Stimulated activated CD8-positive, alpha-beta memory T cell treated with anti-CD3 and anti-CD28 coated beads, Interleukin-7, amount 100 ng/mL, for 48 hours (primary cell): ENCODE measurements at regions not wholly inside any gene's neighbourhood (a gene's known extent, or its start where the extent isn't known, plus 50 kb on each side); places are given as distances from the start of the nearest gene placed in this dataset.

ENCODE experiments used
- DNase-seq, 2 donors: peaks; one replicate each; pipeline ENCODE4 v3.0.0-alpha.2; 2020; ENCODE audit warnings: low read depth in 1 of 2; ENCODE audit errors: extremely low read depth in 1 of 2

DNA sequence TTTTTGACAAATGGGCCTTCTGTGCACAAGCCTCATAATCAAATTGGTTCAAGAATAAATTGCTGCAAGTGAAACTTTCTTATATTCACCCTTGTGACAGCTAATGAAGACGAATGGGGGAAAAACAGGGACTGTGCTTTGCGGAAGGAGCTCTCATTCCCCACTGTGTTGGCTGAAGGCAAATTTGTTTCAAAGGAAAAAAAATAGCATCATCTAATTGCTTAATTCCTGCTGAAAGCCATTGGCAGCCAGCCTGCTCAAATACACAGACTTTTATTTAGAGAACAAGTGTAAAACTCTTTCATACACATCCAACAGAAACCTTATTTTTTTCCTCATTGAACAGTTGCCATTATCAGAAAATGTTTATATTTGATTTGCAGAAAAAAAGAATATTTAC is 172.3 kb downstream of the ARL6IP6 start:
- no peak for DNase-seq

DNA sequence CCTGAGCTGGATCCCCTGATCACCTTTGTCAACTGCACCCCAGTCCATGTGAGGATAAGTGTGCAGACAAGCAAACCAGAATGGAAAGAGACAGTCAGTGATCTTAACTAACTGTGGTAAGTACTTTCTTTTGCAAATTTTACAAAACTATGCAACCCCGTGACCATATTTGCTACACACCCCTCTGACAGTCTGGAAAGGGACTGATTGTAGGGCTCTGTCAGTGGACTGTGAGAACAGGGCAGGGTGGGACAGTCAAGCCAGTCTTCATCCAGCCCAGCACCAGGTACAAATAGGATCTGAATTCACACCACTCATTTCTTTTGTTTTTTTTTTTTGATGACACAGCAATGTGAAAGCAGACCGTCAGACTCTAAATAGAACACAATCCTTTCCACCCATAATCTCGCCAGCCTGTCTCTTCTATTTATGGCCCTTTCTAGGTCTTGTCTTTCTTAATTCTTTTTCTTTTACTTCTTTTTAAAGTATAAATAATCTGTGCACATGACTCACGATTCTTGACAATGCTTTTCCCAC is 165.6 kb downstream of the ARL6IP6 start:
- DNase-seq, result no peak

- no peak for DNase-seq
These were observed 163.1 kb downstream of the ARL6IP6 start for GRCh38 chr2:152881527-152881926.

- no peak for DNase-seq
These were observed 160.9 kb downstream of the ARL6IP6 start for GRCh38 chr2:152879275-152879674.

DNA sequence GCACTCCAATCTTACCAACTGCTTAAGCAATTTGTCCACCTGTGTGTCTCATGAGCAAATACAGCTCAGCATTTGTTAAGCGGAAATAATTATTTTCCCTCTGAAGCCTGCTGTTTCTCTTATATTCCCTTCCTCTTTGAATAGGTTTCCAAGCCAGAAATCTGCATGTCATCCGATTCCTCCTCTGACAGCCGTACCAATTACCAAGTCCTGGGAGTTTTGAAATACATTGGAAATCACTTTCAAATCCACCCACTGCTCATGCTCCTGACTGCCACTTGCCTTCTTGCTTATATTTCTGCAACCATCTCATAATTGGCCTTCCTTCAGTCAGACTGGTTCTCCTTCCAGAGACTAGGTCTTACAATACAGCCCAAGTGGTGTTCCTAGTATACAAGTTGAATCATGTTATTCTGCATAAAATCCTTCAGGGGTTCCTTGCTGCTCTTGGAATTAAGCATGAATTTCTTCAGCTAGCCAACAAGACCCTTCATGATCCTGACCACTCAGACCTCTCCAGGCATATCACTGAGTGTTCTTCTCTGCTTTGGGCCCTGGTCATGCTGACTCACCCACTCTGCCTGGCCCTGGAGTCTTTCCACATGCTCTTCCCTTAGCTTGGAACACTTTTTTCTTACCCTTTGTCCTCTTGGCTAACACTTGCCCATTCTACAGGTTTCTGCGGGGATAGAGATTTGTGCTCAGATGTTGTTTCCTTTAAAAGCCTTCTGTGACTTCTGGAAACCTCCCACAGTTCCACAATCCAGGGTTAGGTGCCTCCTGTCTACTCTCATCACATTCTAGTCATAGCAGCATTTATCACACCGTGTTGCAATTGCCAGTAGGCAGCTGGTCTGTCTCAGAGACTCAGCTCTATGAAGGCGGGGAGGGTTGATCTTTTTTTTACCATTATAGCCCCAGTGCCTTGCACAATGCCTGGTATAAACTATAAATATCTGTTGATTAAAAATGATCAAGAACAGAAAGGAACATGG is 157.6 kb downstream of the ARL6IP6 start:
- DNase-seq, result no peak

DNA sequence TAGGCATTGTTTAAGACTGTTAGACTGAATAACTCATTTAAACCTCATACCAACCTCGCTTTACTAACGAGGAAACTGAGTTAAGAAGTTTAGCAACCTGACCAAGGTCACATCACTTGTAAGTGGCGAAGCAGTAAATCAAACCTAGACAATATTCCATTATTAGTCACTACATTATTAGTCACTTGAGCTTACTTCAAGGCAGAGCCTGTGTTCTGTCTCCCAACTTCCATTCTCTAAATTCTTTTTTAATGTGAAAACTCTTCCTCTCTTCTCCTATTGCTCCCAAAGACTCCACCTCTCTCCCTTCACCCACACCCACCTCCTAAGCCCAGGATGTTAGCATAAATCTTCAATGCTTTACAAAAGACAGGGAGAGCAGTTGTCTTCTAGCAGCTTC is 156.5 kb downstream of the ARL6IP6 start:
- no peak for DNase-seq

DNA sequence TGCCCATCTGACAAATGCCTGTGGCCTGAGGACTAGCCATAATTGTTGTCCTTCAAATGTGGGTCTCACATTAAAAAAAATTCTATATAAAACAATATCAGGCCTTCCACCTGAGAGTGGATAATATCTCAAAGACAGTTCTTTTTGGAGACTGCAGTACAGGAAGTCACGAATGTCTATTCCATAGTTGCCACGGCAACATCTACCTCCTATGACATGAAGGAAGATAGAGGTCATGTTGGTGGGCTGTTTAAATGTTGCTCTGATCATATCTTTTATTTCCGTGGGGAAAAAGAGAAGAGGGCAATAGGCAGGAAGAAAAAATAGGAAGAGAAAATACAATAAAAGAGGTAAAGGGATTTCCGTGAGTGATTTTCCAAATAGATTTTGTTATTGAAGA is 151.8 kb downstream of the ARL6IP6 start:
- DNase-seq, result no peak

- DNase-seq, result no peak
These were observed 149.0 kb downstream of the ARL6IP6 start for GRCh38 chr2:152867397-152867796.

- DNase-seq, result no peak
These were observed 146.3 kb downstream of the ARL6IP6 start for GRCh38 chr2:152864601-152865149.

DNA sequence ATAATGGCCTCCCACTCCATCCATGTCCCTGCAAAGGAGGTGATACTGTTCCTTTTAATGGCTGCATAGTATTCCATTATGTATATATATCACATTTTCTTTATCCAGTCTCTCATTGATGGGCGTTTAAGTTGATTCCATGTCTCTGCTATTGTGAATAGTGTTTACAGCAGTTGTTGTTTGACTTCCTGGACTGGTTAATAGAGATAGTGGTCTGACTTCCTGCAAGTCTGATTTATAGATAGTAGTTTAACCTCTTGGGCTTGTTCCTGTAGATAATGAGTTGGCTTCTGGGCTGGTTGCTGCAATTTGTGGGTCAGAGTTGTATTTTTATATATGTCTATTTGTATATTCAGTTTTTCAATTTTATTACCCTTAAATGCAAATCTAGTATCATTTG is 145.4 kb downstream of the ARL6IP6 start:
- no peak for DNase-seq

- DNase-seq, result no peak
These were observed 143.0 kb downstream of the ARL6IP6 start for GRCh38 chr2:152861349-152861942.

DNA sequence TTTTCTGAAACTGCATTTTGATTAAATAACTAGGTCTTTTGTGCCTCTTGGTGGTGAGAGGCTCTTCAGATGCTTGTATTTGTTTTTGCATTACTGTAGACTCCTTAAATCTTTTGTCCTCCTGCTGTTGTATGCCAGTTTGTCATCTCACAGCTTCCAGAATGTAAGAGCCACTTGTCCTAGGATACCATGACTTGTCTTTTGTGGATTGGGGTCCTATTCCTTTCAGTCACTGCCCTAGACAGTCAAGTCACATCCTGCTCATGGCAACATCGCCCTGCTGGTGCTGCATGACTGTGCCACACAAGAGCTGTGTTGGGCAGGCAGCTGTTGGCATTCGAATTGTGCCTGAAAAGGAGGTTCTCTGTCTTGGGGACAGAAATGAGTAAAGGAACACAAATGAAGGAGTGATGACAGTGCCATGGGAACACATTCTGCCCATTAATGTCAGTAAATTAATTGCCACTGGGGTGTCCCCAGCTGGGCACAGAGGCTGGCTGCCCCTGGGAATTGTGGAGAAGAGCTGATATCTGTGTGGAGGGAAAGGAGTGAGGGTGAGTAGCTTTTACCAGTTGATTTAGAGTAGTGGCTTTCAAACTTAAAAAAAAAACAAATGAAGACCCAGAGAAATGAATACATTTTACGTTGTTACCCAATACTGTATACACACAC is 140.3 kb downstream of the ARL6IP6 start:
- DNase-seq, result no peak

DNA sequence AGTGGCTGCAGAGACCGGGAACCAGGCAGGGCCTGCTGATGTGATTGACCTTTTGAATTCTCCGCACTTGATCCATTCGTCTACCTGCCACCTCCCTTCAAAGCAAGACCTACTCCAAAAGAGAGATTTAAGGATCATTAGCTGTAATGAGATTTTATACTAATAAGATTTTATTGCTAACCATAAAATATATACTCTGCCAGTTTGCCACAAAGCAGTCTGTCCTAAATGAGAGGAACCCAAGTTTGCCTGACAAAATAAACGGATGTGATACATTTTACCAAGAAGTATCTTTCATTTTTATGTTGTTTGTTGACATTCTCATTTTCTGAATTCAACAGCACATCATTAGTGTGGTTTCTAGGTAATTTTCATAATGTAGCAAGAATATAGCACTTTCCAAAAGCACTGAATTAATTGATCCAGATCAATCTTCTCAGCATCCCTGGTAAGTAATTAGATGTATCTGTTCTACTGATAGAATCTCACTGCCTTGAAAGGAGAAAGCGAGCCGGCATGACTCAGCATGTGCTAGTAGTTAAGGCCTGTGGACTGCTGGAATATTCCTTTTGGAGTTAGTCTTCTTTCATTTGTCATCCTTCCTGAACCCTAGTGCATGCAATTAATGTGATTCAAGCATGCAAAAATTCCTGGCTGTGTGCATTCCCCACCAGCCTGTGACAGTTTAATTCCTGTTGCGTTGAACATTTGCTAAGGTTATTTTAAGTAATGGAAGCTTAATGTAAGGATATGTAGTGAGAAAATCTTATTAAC is 128.5 kb downstream of the ARL6IP6 start:
- no peak for DNase-seq

- DNase-seq, result no peak
These were observed 117.3 kb downstream of the ARL6IP6 start for GRCh38 chr2:152835674-152836073.

- DNase-seq, result no peak
These were observed 109.5 kb downstream of the ARL6IP6 start for GRCh38 chr2:152827944-152828343.

DNA sequence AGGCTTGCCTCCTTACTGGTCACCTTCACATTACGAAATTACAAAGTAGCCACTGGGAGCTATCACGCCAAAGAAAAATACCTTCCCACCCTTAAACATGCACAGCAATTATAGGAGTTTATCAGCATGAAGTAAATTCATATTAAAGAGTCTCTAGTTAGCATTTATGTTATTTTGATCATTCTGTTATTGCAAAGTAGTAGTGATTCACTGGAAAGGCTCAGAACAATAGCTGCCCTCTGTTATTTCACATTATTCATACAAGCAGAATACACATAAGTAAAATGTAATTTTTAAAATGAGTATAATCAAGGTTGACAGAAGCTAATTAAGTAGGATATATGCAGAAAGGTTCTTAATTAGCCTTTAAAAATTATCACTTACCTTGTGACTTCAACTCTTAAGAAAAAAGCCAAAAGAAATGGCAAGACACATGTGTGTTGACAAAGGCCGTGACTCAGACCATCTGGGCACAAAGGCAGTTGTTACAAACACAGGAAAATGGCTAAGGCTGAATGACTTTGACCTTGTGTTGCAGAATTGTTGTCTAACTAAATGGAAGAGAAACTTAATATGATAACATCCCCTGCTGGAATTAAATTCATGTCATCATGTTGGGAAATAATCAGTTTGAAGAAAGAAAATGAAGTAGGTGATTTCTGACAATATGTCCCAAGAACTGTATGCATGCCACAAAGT is 108.3 kb downstream of the ARL6IP6 start:
- DNase-seq, result no peak

GRCh38 chr2:152825834-152826233 is 107.4 kb downstream of the ARL6IP6 start:
- DNase-seq, result no peak

GRCh38 chr2:152823905-152824304 is 105.5 kb downstream of the ARL6IP6 start:
- no peak for DNase-seq

GRCh38 chr2:152822676-152823075 is 104.3 kb downstream of the ARL6IP6 start:
- DNase-seq, result no peak

DNA sequence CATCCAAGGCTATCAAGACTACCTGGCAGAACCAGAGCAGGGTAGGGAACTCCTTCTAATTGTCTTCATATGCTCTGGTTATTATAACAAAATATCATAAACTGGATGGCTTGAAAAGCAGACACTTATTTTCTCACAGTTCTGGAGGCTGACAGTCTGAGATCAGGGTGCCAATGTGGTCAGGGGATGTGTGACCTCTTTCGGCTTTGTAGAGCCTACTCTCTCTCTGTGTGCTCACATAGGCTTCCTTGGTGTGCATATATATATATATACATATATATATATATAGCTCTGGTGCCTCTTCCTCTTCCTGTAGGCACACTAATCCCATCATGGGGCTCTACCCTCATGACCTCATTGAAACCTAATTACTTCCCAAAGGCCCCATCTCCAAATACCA is 101.6 kb downstream of the ARL6IP6 start:
- DNase-seq, result no peak
